GM23338 (cell line): ENCODE measurements at regions not wholly inside any gene's neighbourhood (a gene's known extent, or its start where the extent isn't known, plus 50 kb on each side); places are given as distances from the start of the nearest gene placed in this dataset.

Experiments
- CREB1 ChIP-seq: fragments of 250-450 bp; sonication (Bioruptor Pico); IDR thresholded peaks from 2 replicates; pipeline ENCODE4 v1.5.0; 2020; ENCODE audit warnings: low read depth, mild to moderate bottlenecking, moderate library complexity
- EZH2 ChIP-seq: fragments of 200-600 bp; sonication (generic); IDR thresholded peaks from one replicate; pipeline ENCODE4 v1.8.0; 2017; ENCODE audit warnings: antibody characterized with exemption, mild to moderate bottlenecking, low read depth; ENCODE audit not compliant: unreplicated experiment
- EZH2phosphoT487 ChIP-seq: fragments of 200-600 bp; sonication (generic); IDR thresholded peaks from one replicate; pipeline ENCODE4 v1.8.1; 2018; ENCODE audit warnings: antibody characterized with exemption; ENCODE audit not compliant: unreplicated experiment
- JUNB ChIP-seq: IDR thresholded peaks from one replicate; pipeline ENCODE4 v1.6.1; 2016; ENCODE audit warnings: antibody characterized with exemption; ENCODE audit not compliant: unreplicated experiment
- NANOG ChIP-seq: IDR thresholded peaks from 2 replicates; pipeline ENCODE4 v1.6.1; 2016; ENCODE audit warnings: antibody characterized with exemption, borderline replicate concordance
- POLR2AphosphoS5 ChIP-seq: IDR thresholded peaks from 2 replicates; pipeline ENCODE4 v1.6.1; 2016; ENCODE audit warnings: antibody characterized with exemption, low read depth
- STAT1 ChIP-seq: IDR thresholded peaks from one replicate; pipeline ENCODE4 v1.6.1; 2016; ENCODE audit warnings: antibody characterized with exemption; ENCODE audit not compliant: unreplicated experiment
- ZNF114 ChIP-seq: fragments of 250-450 bp; sonication (Bioruptor Pico); IDR thresholded peaks from 2 replicates; pipeline ENCODE4 v1.5.0; 2020; ENCODE audit warnings: mild to moderate bottlenecking, moderate library complexity
- TF ChIP-seq, protein P1 (sequence below), 2 experiments: fragments of 200-600 bp in 1 of 2; sonication (generic) in 1 of 2; conservative IDR thresholded peaks; 2 replicates each; pipeline versions ENCODE4 v1.5.1 to v1.6.1; 2016 to 2017; ENCODE audit warnings: antibody characterized with exemption in 2 of 2, low read depth in 2 of 2, mild to moderate bottlenecking in 2 of 2, moderate library complexity in 1 of 2
- TF ChIP-seq, protein P2 (sequence below): IDR thresholded peaks from one replicate; pipeline ENCODE4 v1.6.1; 2018; ENCODE audit warnings: antibody characterized with exemption; ENCODE audit not compliant: unreplicated experiment
- TF ChIP-seq, protein P3 (sequence below): IDR thresholded peaks from 2 replicates; pipeline ENCODE4 v1.6.1; 2016; ENCODE audit warnings: antibody characterized with exemption

DNA sequence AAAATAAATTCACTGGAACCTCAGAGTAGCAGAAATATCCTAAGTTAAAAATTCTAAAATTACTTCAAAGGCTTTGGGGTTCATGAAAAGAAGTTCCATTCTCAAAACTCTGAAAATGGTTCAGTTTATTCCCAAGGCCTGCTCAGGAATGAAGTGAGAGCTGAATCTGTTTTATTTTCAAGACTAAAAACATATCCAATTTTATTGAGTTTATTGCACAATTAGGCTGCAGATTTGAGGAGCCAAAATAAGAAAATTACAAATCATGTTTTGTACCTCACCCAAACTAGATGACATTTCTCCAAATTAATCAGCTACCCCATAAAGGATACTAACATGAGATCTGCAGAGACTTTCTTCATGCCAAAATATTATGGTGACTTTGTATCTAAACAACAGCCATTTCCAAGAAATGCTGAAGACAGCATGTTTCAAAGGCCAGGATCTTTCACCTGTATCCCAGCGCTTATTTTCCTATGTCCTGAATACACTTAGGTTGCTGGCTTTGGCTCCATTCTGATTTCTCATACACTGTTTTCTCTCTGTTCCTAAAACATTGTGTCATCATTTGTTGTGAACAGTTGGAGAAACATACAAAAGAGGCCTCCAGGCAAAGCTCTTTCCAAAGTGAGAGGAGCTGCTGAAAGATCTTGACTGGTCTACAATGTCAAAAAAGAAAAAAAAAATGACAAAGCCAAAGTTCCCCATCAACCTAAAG, 85.7 kb upstream of the F13A1 start:
- TF ChIP-seq, protein P1, sequence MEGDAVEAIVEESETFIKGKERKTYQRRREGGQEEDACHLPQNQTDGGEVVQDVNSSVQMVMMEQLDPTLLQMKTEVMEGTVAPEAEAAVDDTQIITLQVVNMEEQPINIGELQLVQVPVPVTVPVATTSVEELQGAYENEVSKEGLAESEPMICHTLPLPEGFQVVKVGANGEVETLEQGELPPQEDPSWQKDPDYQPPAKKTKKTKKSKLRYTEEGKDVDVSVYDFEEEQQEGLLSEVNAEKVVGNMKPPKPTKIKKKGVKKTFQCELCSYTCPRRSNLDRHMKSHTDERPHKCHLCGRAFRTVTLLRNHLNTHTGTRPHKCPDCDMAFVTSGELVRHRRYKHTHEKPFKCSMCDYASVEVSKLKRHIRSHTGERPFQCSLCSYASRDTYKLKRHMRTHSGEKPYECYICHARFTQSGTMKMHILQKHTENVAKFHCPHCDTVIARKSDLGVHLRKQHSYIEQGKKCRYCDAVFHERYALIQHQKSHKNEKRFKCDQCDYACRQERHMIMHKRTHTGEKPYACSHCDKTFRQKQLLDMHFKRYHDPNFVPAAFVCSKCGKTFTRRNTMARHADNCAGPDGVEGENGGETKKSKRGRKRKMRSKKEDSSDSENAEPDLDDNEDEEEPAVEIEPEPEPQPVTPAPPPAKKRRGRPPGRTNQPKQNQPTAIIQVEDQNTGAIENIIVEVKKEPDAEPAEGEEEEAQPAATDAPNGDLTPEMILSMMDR (conservative IDR thresholded peaks at IDR 0.05; ENCODE audit: low read depth in 2 of 2): no peak
- TF ChIP-seq EZH2phosphoT487 (no peak), POLR2AphosphoS5 (no peak), EZH2 (no peak), NANOG (no peak), CREB1 (CRISPR knock-in tag) (no peak), JUNB (no peak), ZNF114 (CRISPR knock-in tag) (no peak), STAT1 (no peak)
- TF ChIP-seq, protein P2, sequence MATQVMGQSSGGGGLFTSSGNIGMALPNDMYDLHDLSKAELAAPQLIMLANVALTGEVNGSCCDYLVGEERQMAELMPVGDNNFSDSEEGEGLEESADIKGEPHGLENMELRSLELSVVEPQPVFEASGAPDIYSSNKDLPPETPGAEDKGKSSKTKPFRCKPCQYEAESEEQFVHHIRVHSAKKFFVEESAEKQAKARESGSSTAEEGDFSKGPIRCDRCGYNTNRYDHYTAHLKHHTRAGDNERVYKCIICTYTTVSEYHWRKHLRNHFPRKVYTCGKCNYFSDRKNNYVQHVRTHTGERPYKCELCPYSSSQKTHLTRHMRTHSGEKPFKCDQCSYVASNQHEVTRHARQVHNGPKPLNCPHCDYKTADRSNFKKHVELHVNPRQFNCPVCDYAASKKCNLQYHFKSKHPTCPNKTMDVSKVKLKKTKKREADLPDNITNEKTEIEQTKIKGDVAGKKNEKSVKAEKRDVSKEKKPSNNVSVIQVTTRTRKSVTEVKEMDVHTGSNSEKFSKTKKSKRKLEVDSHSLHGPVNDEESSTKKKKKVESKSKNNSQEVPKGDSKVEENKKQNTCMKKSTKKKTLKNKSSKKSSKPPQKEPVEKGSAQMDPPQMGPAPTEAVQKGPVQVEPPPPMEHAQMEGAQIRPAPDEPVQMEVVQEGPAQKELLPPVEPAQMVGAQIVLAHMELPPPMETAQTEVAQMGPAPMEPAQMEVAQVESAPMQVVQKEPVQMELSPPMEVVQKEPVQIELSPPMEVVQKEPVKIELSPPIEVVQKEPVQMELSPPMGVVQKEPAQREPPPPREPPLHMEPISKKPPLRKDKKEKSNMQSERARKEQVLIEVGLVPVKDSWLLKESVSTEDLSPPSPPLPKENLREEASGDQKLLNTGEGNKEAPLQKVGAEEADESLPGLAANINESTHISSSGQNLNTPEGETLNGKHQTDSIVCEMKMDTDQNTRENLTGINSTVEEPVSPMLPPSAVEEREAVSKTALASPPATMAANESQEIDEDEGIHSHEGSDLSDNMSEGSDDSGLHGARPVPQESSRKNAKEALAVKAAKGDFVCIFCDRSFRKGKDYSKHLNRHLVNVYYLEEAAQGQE: no peak
- TF ChIP-seq, protein P3, sequence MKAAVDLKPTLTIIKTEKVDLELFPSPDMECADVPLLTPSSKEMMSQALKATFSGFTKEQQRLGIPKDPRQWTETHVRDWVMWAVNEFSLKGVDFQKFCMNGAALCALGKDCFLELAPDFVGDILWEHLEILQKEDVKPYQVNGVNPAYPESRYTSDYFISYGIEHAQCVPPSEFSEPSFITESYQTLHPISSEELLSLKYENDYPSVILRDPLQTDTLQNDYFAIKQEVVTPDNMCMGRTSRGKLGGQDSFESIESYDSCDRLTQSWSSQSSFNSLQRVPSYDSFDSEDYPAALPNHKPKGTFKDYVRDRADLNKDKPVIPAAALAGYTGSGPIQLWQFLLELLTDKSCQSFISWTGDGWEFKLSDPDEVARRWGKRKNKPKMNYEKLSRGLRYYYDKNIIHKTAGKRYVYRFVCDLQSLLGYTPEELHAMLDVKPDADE: no peak
